HG03175 (cell line): ENCODE measurements at regions not wholly inside any gene's neighbourhood (a gene's known extent, or its start where the extent isn't known, plus 50 kb on each side); places are given as distances from the start of the nearest gene placed in this dataset.
A peak's percentile ranks its signal among the peaks of the same experiment; 100 is the strongest.

Experiments
- ATAC-seq: cut with Tn5 transposase; IDR thresholded peaks from one replicate; pipeline ENCODE4 v1.9.1; 2021; ENCODE audit warnings: mild to moderate bottlenecking, moderate library complexity; ENCODE audit not compliant: unreplicated experiment

DNA sequence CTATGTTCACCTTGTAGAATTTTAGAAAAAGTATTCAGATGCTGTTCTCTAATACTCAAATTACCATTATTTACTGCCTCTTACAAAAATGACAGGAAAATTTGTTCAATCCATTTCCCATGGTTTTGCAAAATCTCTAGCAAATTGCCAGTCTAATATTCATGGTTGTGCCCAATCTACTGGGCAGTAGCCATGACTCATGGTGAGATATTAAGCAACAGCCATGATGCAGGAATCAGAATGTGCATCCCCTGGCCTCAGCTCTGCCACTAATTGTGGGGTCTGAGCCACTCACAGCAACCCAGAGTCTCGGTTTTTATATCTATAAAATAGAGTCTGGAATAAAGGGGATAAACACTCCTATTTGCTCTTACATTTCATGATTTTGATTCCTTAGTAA is 353.6 kb downstream of the DEPDC1B start:
- no peak for ATAC-seq

DNA sequence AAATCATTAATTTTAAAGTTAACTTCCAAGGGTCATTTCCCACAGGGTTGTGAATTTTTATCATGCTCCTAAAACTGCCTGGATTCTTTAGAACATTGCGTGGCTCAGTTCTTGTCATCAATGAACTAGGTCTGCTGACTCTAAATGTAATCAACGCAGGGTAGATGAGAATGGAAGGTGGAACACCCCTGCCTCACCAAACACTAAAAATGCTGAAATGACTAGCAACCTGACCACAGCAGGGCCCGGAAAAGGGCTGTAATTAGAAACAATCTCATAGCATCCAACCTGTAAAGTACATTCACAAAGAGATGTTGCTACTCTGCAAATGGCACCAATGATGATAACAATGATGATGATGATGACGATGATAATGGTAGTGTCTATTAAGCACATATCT is 356.9 kb downstream of the DEPDC1B start:
- no peak for ATAC-seq

GRCh38 chr5:60340965-60341471 is 358.9 kb downstream of the DEPDC1B start:
- ATAC-seq = peak; percentile 44

DNA sequence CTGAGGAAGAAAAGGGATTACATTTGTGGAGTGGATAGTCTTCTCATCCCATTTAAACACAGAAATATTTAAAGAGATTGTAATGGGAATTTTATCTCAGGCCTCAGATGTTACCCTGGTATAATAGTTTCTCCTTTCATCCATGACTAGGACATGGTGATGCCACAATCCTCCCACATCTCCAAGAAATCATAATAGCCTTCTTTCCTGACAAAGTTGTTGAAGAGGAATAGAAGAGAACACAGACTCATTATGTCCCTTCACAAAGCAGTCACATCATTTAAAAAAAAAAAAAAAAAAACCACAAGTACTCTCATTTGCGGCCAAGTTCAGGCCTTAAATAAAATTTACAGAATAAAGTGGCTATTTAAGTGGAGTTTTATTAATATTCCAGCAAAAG is 359.6 kb downstream of the DEPDC1B start:
- ATAC-seq = no peak

GRCh38 chr5:60339691-60340201 is 360.2 kb downstream of the DEPDC1B start:
- no peak for ATAC-seq

GRCh38 chr5:60338846-60339245 is 361.1 kb downstream of the DEPDC1B start:
- no peak for ATAC-seq

GRCh38 chr5:60336491-60336890 is 363.5 kb downstream of the DEPDC1B start:
- no peak for ATAC-seq

GRCh38 chr5:60335913-60336312 is 364.1 kb downstream of the DEPDC1B start:
- no peak for ATAC-seq

- no peak for ATAC-seq
Observed at GRCh38 chr5:60334281-60334713, 365.7 kb downstream of the DEPDC1B start.

GRCh38 chr5:60333005-60333571 is 366.9 kb downstream of the DEPDC1B start:
- ATAC-seq = peak; percentile 18

DNA sequence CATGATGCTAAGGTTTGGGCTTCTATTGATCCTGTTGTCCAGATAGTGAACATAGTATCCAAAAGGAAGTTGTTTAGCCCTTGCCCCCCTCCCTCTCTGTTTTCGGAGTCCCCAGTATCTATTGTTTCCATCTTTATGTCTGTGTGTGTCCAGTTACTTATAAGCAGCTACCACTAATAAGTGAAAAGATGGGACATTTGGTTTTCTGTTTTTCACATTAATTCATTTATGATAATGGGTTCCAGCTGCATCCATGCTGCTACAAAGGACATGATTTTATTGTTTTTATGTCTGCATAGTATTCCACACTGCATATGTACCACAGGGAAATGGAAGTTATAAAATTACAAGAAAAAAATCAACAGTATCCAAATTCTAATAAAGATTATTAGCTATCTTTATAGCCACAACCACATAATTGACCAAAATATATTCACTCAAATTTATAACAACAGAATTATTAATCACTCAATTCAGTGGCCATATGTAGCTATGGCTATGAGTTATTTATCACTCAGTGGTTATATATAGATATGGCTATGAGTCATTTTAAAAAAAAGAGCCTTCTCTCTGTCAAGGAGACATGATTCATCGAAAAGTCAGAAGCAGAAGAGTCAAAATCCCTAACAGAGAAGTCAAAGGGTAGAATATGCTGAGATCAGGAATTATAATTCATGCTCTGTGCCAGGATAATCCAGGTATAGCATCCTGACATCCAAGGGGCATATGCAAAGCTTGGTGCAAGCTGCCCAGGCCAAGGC is 367.5 kb downstream of the DEPDC1B start:
- peak; percentile 75 for ATAC-seq

GRCh38 chr5:60330236-60330635 is 369.7 kb downstream of the DEPDC1B start:
- ATAC-seq = no peak

GRCh38 chr5:60325870-60326269 is 374.1 kb downstream of the DEPDC1B start:
- ATAC-seq = no peak

DNA sequence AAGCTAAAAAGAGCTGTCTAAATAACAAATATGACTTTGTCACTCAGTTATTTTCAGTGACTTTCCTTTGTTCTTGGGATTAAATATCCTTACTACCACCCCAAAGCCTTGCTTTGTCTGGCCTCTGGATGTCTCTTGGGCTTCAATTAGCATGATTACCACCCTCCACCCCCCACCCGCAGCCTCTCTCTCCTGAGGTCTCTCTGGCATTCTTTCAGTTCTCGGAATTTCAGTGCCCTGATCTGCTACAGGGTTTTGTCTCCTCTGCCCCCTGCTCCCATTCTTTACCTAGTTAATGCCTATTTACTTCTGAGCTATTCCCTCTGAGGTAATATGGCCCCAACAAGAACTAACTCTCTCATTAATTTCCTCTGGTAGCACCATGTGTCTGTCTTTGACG is 376.4 kb downstream of the DEPDC1B start:
- ATAC-seq = no peak

DNA sequence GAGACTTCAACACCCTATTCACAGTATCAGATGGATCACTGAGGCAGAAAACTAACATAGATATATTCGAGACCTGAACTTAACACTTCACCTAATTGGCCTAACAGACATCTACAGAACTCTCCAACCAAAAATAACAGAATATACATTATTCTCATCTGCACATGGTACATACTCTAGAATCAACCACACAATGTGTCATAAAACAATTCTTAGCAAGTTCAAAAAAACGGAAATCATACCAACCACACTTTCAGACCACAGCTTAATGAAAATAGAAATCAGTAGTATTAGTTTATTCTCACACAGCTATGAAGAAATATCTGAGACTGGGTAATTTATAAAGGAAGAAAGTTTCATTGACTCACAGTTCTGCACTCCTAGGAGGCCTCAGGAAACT is 387.9 kb downstream of the DEPDC1B start:
- no peak for ATAC-seq

GRCh38 chr5:60299944-60300343 is 400.0 kb downstream of the DEPDC1B start:
- ATAC-seq = no peak

GRCh38 chr5:60297658-60298057 is 402.3 kb downstream of the DEPDC1B start:
- ATAC-seq = no peak

DNA sequence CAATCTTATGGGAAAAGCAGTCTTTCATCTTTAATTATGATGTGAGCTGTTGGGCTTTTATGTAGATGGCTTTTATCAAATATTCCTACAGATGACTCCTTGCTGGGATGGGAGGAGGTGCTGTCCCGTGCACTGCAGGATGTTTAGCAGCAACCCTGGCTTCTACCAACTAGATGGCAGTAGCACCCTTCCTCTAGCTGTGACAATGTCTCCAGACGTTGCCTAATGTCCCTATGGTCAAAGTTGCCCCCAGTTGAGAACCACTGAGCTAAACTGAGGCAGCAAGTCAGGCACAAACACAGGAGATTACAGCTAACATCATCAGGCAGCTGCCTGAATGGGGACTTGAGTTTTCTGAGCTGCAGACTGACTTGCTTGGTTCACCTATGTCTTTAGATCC is 401.9 kb upstream of the PDE4D start:
- peak; percentile 70 for ATAC-seq

DNA sequence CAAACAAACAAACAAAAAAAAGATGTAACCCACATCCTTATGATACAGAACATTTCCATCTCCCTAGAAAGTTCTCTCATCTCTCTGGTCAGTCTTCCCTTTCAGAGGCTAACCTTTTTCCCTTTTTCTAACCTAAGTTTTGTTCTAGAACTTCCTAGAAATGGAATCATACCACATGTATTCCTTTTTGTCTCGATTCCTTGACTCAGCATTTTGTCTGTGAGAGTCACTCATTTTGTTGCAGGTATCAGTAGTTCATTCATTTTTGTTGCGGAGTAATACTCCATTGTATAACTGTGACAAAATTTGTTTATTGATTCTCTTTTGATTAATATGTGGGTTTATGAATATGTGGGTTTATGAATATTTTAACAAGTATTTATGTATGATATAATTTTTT is 400.0 kb upstream of the PDE4D start:
- no peak for ATAC-seq

DNA sequence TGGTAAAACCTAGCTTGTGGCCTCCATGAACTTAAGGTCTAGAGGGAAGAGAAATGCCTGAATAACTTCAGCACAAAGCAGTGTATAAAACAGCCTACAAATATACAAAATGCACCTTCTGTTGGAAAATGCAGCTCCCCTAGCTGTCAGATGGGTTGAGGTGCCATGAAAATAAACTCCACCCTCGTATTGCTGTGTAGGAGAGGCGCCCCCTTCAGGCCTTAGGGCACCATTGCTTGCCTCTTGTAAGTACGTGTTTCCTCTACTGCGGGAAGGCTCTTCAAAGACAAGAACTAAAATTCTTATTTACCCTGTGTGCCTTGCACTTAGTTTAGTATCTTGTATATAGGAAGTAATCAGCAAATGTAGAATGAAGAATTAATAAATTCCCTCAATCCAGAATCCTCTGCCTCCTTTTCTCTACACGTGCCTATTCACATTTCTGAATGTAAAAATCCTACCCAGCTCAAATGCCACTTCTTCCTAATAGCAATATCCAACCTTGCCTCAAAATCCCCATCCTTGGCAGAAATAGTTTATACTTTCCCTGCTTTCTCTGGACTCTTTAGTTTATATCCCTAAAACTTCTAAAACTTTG is 393.7 kb upstream of the PDE4D start:
- peak; percentile 88 for ATAC-seq

DNA sequence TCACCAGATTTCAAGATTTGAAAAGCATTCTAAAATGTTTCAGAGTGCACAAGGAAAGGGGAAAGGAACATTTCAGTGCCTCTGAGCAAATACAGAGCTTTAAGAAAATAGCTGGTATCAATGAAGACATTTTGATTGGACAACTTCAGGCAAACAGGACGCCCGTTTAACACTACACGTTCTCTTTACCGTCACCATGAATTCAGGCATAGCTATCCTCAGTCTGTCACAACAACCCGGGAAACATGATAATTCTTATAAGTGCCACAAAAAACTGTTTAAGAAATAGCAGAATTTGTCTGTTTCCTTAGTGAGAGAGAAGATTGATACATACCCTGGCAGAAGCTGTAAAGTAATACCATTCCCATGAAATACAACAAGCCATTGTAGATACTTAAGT is 392.4 kb upstream of the PDE4D start:
- no peak for ATAC-seq

- no peak for ATAC-seq
Observed at GRCh38 chr5:60280943-60281342, 387.4 kb upstream of the PDE4D start.
